A673 (cell line): ENCODE measurements at regions not wholly inside any gene's neighbourhood (a gene's known extent, or its start where the extent isn't known, plus 50 kb on each side); places are given as distances from the start of the nearest gene placed in this dataset.
A peak's percentile ranks its signal among the peaks of the same experiment; 100 is the strongest.

Source experiments
- BruUV-seq: library from RNA; stranded (reverse); fragments of 400-500 nt; replicated peaks from 2 replicates; lab custom pipeline; 2021; lab: Mats Ljungman, UMichigan
- CTCF ChIA-PET: fragments of 300-600 bp; sonication (Branson Sonifier 250); formaldehyde crosslinking; loops from one replicate; lab custom pipeline; 2022; ENCODE audit warnings: antibody characterized with exemption; lab: Charles Lee
- POLR2A ChIA-PET: fragments of 300-600 bp; sonication (Branson Sonifier 250); formaldehyde crosslinking; loops from one replicate; lab custom pipeline; 2022; ENCODE audit warnings: antibody characterized with exemption; ENCODE audit not compliant: low non-redundant PET; lab: Charles Lee
- DNase-seq: peaks from one replicate; pipeline ENCODE4 v3.0.0-alpha.2; 2015; ENCODE audit warnings: low spot score
- H3K27ac ChIP-seq: fragments of 200-600 bp; sonication (generic); 2 replicates; pipeline ENCODE4 v1.5.1; 2016; ENCODE audit warnings: mixed run types, low read depth, mild to moderate bottlenecking, mixed read lengths, antibody characterized with exemption, low read length; ENCODE audit not compliant: poor library complexity, severe bottlenecking
- H3K27me3 ChIP-seq: fragments of 200-600 bp; sonication (generic); replicated peaks from 2 replicates; pipeline ENCODE4 v1.6.1; 2017; ENCODE audit warnings: mixed run types, low read depth, mild to moderate bottlenecking, mixed read lengths, antibody characterized with exemption, low read length; ENCODE audit not compliant: insufficient read depth, poor library complexity
- H3K36me3 ChIP-seq: fragments of 200-600 bp; sonication (generic); 2 replicates; pipeline ENCODE4 v1.6.1; 2016; ENCODE audit warnings: mixed run types, mild to moderate bottlenecking, mixed read lengths, antibody characterized with exemption, low read length; ENCODE audit not compliant: insufficient read depth, poor library complexity, severe bottlenecking
- H3K4me1 ChIP-seq: fragments of 200-600 bp; sonication (generic); 2 replicates; pipeline ENCODE4 v1.6.1; 2017; ENCODE audit warnings: mixed run types, mild to moderate bottlenecking, mixed read lengths, antibody characterized with exemption, low read length; ENCODE audit not compliant: insufficient read depth, poor library complexity, severe bottlenecking
- H3K4me3 ChIP-seq: fragments of 200-600 bp; sonication (generic); 2 replicates; pipeline ENCODE4 v1.5.1; 2016; ENCODE audit warnings: low read depth, mixed run types, mild to moderate bottlenecking, mixed read lengths, low read length; ENCODE audit not compliant: poor library complexity, severe bottlenecking
- H3K9me3 ChIP-seq: fragments of 200-600 bp; sonication (generic); 2 replicates; pipeline ENCODE4 v1.6.1; 2016; ENCODE audit warnings: mixed run types, low read depth, mild to moderate bottlenecking, mixed read lengths, antibody characterized with exemption, low read length; ENCODE audit not compliant: poor library complexity, severe bottlenecking
- CTCF ChIP-seq: fragments of 300-800, 200-600 bp; sonication (generic); conservative IDR thresholded peaks from 2 replicates; pipeline ENCODE4 v1.5.1; 2017; ENCODE audit warnings: low read depth, mild to moderate bottlenecking, antibody characterized with exemption, low read length, moderate library complexity, mixed read lengths
- EZH2 ChIP-seq: fragments of 200-600 bp; sonication (generic); IDR thresholded peaks from 2 replicates; pipeline ENCODE4 v1.6.1; 2017; ENCODE audit warnings: borderline replicate concordance, low read depth, mild to moderate bottlenecking, mixed read lengths, antibody characterized with exemption, low read length; ENCODE audit not compliant: poor library complexity, severe bottlenecking
- intact Hi-C: fragments of 100-400 bp; cut with micrococcal nuclease; formaldehyde crosslinking; loops from one replicate; pipeline ENCODE4 v1.10.0; 2022; ENCODE audit not compliant: unreplicated experiment

GRCh38 chr12:111276146-111276545 lies 92.7 kb downstream of the PHETA1 start:
- H3K4me1 ChIP-seq, result no peaks in the 10 kb centered on the region
- ChIA-PET CTCF (no interaction called here), POLR2A (no interaction called here)
- no peaks in the 10 kb centered on the region for H3K27me3 ChIP-seq
- no peak for DNase-seq
- intact Hi-C loops, result no loop called here
- BruUV-seq, result no TSS peak
- H3K9me3 ChIP-seq, result no peaks in the 10 kb centered on the region
- H3K27ac ChIP-seq, result no peak overlapping the region
- no peaks in the 10 kb centered on the region for H3K36me3 ChIP-seq
- no peak for TF ChIP-seq CTCF
- TF ChIP-seq EZH2, result no peak
- no peak overlapping the region for H3K4me3 ChIP-seq

- Histone ChIP-seq H3K4me3 (no peak overlapping the region), H3K27me3 (no peaks in the 10 kb centered on the region), H3K4me1 (peaks cover 3% of the 10 kb centered on the region), H3K27ac (no peak overlapping the region), H3K9me3 (no peaks in the 10 kb centered on the region), H3K36me3 (no peaks in the 10 kb centered on the region)
- CTCF ChIA-PET, result interaction anchor here (0.6 to 1.0 kb wide), 2 partner anchors 24 to 245 kb away, joined by 5 to 7 read pairs; no protein-coding TSS in a partner anchor
- BruUV-seq, result no TSS peak
- POLR2A ChIA-PET, result no interaction called here
- DNase-seq, result no peak
- intact Hi-C loops, result no loop called here
- TF ChIP-seq CTCF (no peak), EZH2 (no peak)
Measured at GRCh38 chr12:111275308-111275707, 93.6 kb downstream of the PHETA1 start.

- POLR2A ChIA-PET, result no interaction called here
- Histone ChIP-seq H3K9me3 (no peaks in the 10 kb centered on the region), H3K27me3 (no peaks in the 10 kb centered on the region), H3K4me3 (no peak overlapping the region), H3K36me3 (no peaks in the 10 kb centered on the region), H3K4me1 (peaks cover 6% of the 10 kb centered on the region), H3K27ac (no peak overlapping the region)
- DNase-seq, result peak; percentile 45
- intact Hi-C loops, result loop anchor here (5.0 kb wide), 1 partner anchor 242 kb away; the partner anchor contains the start of gene CUX2
- CTCF ChIA-PET, result interaction anchor here (0.6 to 1.0 kb wide), 7 partner anchors 12 to 578 kb away, joined by 3 to 7 read pairs (median 3); no protein-coding TSS in a partner anchor
- no TSS peak for BruUV-seq
- peak; percentile 66 for TF ChIP-seq CTCF
- no peak for TF ChIP-seq EZH2
Measured at GRCh38 chr12:111274777-111275176, 94.1 kb downstream of the PHETA1 start.
